Right atrium auricular region (tissue), 2 donors: ENCODE measurements at regions not wholly inside any gene's neighbourhood (a gene's known extent, or its start where the extent isn't known, plus 50 kb on each side); places are given as distances from the start of the nearest gene placed in this dataset.

Source experiments
- DNase-seq: peaks from one replicate; pipeline ENCODE4 v3.0.0-alpha.2; 2019; ENCODE audit warnings: low spot score
- H3K27ac ChIP-seq, 2 donors: fragments of 200-600 bp; sonication (generic); 1 replicate in 1 of 2; 2 replicates in 1 of 2; pipeline ENCODE4 v1.5.1; 2016 to 2019
- H3K27me3 ChIP-seq, 2 donors: fragments of 200-600 bp; sonication (generic); one replicate each; pipeline versions ENCODE4 v1.5.1 to v1.6.0; 2017 to 2019
- H3K36me3 ChIP-seq: fragments of 200-600 bp; sonication (generic); one replicate; pipeline ENCODE4 v1.5.1; 2016
- H3K4me1 ChIP-seq, 2 donors: fragments of 200-600 bp; sonication (generic); one replicate each; pipeline versions ENCODE4 v1.5.1 to v1.6.0; 2017 to 2019
- H3K4me3 ChIP-seq, 2 donors: fragments of 200-600 bp; sonication (generic); 1 replicate in 1 of 2; 2 replicates in 1 of 2; pipeline ENCODE4 v1.5.1; 2017 to 2019; ENCODE audit warnings: mild to moderate bottlenecking in 1 of 2, moderate library complexity in 1 of 2
- H3K9me3 ChIP-seq, 2 donors: fragments of 200-600 bp; sonication (generic); one replicate each; pipeline ENCODE4 v1.5.1; 2019
- CTCF ChIP-seq, 2 donors: fragments of 200-600 bp; sonication (generic); IDR thresholded peaks; one replicate each; pipeline ENCODE4 v1.5.1; 2019; ENCODE audit warnings: antibody characterized with exemption in 2 of 2

GRCh38 chr3:31253782-31254181, 278.9 kb upstream of the STT3B start:
- TF ChIP-seq CTCF (IDR thresholded peaks at IDR 0.05) = no peak
- DNase-seq = no peak
- Histone ChIP-seq H3K36me3 (no peaks in the 10 kb centered on the region), H3K4me3 (no peak overlapping the region), H3K9me3 (no peaks in the 10 kb centered on the region), H3K27ac (no peak overlapping the region), H3K27me3 (no peaks in the 10 kb centered on the region), H3K4me1 (no peaks in the 10 kb centered on the region)

- no peaks in the 10 kb centered on the region for H3K4me1 ChIP-seq
- H3K27ac ChIP-seq = no peak overlapping the region
- no peak for TF ChIP-seq CTCF (IDR thresholded peaks at IDR 0.05)
- no peaks in the 10 kb centered on the region for H3K36me3 ChIP-seq
- no peak for DNase-seq
- no peak overlapping the region for H3K4me3 ChIP-seq
- no peaks in the 10 kb centered on the region for H3K9me3 ChIP-seq
- no peaks in the 10 kb centered on the region for H3K27me3 ChIP-seq
Observed at GRCh38 chr3:31254483-31254882, 278.2 kb upstream of the STT3B start.

- no peaks in the 10 kb centered on the region for H3K4me1 ChIP-seq
- no peaks in the 10 kb centered on the region for H3K36me3 ChIP-seq
- H3K27ac ChIP-seq = no peak overlapping the region
- no peak overlapping the region for H3K4me3 ChIP-seq
- no peak for TF ChIP-seq CTCF (IDR thresholded peaks at IDR 0.05)
- no peaks in the 10 kb centered on the region for H3K9me3 ChIP-seq
- no peaks in the 10 kb centered on the region for H3K27me3 ChIP-seq
- no peak for DNase-seq
Observed at GRCh38 chr3:31255007-31255581, 277.6 kb upstream of the STT3B start.

GRCh38 chr3:31262201-31262600, 270.5 kb upstream of the STT3B start:
- H3K4me3 ChIP-seq = no peak overlapping the region
- no peak overlapping the region for H3K27ac ChIP-seq
- no peak for TF ChIP-seq CTCF (IDR thresholded peaks at IDR 0.05)
- H3K36me3 ChIP-seq = no peaks in the 10 kb centered on the region
- H3K9me3 ChIP-seq = no peaks in the 10 kb centered on the region
- no peaks in the 10 kb centered on the region for H3K4me1 ChIP-seq
- no peak for DNase-seq
- H3K27me3 ChIP-seq = no peaks in the 10 kb centered on the region

GRCh38 chr3:31263897-31264296, 268.8 kb upstream of the STT3B start:
- H3K27ac ChIP-seq = no peak overlapping the region
- no peaks in the 10 kb centered on the region for H3K27me3 ChIP-seq
- no peaks in the 10 kb centered on the region for H3K4me1 ChIP-seq
- no peak for TF ChIP-seq CTCF (IDR thresholded peaks at IDR 0.05)
- no peaks in the 10 kb centered on the region for H3K9me3 ChIP-seq
- H3K4me3 ChIP-seq = no peak overlapping the region
- H3K36me3 ChIP-seq = no peaks in the 10 kb centered on the region
- no peak for DNase-seq
